HG03378 (cell line): ENCODE measurements at regions not wholly inside any gene's neighbourhood (a gene's known extent, or its start where the extent isn't known, plus 50 kb on each side); places are given as distances from the start of the nearest gene placed in this dataset.

Source experiments
- ATAC-seq: cut with Tn5 transposase; IDR thresholded peaks from one replicate; pipeline ENCODE4 v1.9.1; 2021; ENCODE audit warnings: mild to moderate bottlenecking, moderate library complexity; ENCODE audit not compliant: unreplicated experiment

DNA sequence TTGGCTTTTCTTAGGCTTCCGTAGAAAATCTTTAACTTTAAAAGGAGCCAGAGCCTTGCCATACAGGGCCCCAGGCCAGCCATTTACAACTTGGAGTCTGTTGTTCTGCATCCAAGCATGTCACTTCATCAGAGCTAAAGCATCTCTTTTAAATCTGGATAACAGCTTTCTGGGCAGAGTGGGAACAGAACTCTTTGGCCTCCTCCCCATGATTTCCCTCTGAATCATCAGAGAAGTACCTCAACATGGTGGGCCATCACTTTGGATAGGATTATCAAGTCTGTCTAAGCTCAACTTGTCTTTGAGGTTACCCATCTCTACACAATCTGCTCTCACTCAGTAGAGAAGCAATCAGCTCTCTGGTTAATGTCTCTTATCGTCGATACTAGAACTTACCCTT, 170.9 kb downstream of the SLC6A15 start:
- ATAC-seq: no peak

DNA sequence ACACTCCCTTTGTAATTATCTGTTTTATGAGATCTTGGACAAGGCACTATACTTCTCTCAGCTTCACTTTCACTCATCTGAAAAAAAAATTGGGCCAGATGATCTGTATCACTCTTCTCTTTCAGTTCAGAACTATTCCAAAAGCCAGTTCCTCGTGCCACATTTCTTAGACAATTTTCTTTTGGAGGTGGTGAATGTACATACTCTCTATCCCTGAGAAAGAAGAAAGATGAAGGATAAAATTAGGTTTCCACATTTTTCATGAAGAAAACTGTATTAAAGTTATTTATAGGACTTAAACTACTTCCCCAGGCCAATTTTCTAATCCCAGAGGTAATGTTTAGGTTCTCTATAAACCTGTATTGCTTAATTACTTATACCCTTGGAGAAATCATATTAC, 171.6 kb downstream of the SLC6A15 start:
- no peak for ATAC-seq

DNA sequence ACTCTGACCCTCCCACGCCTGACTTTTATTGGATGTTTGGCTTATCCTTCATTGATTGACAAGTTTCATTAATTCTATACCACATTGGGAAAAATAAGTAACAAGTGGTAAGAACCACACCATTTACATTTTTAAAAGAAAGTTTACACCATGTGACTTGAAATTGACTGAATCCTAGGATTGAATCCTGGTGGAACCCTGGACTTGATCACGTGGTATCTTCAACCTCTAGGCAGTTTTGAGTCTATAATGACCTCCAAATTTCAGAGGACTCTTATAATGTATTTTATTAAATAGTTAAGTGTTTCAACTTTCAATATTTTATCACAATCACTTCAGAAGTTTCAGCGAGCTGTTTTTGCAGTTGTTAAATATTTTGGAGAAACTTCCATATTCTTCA, 172.0 kb downstream of the SLC6A15 start:
- no peak for ATAC-seq

DNA sequence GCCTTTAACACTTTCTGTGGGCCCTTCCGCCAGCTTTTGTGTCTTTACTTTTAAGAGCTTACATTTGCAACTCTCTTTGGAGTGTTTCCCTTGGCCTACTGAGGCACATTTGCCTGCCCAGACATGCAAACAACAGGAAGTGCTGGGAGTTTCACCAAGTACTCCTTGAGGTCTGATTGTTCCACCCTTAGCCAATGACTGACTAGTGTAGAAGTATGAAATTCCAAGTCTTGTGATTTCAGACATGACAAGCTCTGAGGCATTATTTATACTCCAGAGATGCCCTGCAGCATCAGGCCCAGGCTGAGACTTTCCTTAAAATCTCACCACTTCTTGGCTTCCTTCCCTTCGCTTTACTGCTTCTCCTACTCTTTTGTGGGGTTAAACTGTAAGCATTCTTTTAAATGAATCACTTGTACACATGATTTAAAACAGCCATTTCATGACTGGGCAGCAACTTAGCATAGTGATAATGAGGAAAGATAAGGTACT, 174.1 kb downstream of the SLC6A15 start:
- ATAC-seq: no peak

DNA sequence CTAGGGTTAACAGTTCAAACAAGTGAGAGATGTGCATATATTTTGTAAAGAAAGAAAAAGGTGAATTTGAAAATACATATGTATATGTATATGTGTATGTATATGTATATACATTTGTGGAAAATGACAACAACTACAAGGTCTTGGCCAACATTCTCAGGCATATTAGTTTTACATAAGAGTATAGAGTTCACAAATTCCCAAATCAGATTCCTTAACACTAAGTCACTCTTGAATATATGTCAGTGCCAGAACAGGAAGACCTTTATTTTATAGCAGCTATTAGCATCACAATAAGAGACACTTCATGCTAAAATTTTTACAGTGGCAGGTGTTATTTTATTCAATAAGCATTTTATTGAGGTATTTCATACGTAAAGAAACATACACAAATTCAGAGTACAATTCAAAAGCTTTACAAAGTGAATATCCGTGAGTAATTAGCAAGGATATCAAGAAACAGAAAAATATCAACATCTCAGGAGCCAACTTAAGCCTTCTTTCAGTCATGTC, 179.7 kb downstream of the SLC6A15 start:
- ATAC-seq: no peak

DNA sequence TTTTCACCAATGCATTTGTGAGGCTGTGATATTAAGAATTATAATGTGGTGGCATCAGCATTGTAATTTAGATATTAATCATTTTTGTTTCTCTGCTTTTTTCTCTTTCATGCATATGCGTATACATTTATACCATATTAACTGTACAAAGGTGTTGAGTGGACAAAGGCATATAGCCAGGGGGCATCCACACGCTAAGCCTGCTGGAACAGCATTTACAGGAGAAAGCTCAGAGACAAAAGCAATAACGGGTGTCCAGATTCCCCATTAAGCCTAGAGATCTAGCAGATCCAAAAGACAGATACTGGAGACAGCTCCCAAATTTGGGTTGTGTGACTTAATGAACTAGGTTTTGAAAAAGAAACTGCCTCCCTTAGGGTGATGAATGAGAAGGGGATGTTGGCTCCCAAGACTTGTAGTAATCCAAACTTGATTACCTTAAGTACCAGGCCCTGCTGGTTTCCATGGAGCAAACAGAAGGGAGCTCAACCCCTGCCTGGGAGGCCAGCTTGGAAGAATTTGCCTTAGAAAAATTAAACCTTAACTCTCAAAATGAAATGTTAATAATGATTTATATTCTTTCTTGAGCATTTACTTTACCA, 181.9 kb downstream of the SLC6A15 start:
- no peak for ATAC-seq

DNA sequence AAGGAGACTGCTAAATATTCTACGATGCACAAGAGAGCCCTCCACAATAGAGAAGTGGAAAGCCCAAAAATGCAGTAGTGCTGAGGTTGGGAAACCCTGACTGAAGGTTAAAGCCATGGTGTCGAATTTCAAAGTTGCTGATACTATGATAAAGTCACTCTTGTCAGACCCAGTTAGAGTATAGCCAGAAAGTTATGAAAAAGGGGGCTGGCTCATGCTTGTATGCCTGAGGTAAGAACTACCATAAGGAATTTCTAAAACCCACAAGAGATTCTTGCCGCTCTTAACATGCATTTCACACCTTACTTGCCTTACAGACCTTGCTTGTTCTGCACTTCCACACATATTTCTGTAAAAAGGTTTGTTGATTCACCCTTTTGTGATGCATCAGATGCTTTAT, 184.6 kb downstream of the SLC6A15 start:
- no peak for ATAC-seq

DNA sequence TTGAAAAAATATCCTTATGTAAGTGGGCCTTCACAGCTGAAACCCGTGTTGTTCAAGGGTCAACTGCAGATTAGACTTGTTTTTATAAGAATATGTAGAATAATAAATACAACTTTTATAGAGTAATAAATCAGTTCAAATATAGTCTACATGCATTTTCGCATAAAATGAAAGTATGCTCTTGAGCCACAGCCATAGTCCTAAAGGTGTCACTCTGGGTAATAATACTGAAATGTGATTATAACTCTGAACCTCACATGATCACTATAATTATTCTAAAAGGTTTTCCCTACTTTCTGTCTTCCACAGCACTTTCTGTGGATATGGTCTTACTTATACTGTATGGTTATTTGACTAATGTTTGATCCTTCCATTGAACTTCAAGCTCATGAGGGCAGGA, 185.8 kb downstream of the SLC6A15 start:
- no peak for ATAC-seq

DNA sequence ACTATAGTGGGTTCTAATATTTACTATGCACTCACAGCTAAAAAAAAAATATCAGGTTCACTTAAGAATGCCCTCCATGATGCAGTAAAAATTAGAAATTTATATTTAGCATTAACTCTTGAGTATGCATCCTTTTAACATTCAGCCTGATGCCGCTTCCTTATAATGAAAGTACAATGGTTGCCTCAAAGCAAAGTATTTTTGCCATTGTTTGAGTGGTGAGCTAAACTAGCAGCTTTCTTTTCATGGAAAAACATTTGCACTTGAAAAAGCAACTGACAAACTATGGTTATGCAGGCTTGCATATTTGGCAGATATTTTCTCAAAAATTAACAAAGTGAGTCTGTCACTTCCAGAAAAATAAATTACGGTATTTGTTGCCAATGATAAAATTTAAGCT, 188.6 kb downstream of the SLC6A15 start:
- ATAC-seq: no peak

DNA sequence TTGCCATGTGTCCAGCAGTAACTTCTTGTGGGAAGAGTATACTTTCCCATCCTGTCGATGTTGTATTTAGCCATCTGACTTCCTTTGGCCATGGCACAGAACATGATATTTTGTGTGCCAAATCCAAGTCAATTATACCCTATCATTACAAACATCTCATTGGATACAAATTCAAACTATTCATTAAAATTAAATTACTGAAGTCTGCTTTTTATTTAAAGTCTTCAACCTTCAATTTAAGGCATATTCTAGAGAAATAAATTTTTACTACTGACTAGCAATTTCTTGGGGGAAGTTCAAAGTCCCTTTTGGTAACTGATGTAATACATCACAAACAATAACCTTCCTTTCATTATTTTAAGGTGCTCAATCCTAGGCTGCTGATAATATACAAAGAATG, 192.6 kb downstream of the SLC6A15 start:
- no peak for ATAC-seq

DNA sequence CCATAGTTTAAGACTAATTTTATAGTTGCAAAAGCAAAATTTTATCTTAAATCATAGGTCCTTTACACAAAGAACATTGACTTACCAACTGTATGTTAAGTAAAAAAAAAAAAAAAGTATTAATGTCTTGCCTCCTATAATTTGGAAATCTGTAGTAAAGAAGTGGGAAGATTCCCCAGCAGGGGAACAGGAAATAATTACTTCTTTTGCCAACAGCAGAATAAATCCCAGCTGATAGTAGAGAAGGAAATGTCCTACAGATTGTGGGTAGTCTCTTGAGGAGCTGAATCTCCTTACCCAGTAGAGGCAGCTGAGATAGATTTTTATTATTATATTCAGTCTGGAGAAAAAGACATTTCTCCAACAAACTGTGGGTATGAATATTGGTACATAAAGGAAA, 193.7 kb downstream of the SLC6A15 start:
- no peak for ATAC-seq

DNA sequence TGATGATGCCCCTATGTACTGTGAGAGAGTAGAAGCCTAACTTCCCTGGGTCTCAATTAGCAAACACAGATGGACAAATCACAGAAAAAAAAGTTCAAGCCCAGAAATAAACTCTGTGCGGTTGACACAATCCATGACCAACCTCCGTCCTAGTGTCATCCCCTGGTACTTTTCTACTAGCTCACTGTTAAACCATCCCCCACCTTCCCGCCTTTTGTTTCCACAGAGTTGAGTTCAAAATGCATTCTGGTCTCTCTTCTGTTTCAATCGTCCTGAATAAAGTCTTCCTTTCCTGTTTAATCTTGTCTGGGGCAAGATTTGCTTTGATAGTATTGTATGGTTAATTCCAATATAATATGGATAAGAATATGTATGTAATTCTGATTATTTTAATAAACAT, 199.9 kb downstream of the SLC6A15 start:
- ATAC-seq: no peak

DNA sequence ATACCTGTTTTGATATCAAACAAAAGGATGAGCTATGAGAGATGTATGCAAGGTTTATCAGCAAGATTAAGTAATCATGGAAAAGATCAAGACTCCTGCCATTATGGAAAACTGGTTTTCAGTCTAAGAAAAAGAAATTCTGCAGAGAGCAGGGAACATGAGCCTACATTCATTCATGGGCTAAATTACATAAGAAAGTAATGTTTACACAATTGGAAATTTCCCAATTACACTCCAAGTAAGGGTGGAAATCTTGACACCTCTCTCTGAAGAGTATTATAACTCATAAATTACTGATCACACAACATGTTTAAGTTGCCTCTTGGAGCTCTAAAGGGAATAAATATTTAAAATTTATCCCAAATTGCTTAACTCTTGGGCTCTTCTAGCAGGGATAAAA, 206.2 kb downstream of the SLC6A15 start:
- ATAC-seq: no peak

DNA sequence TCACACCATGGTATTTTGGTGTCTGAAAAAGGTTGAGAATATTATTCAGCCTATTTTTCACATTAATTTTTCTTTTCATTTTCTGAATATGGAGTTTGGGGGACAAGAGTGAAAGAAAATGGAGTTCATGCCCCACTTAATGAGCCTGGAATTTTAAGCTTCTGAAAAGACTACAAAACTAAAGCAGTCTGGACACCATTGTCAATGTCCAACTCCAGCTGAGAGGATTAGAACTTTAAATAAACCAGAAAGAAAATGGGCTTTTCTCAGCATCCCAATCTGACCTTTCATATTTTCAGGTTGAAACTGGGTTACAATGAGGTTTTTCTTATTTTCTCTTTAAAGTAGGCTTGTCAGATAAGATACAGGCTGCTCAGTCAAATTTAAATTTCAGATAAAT, 207.7 kb downstream of the SLC6A15 start:
- no peak for ATAC-seq

DNA sequence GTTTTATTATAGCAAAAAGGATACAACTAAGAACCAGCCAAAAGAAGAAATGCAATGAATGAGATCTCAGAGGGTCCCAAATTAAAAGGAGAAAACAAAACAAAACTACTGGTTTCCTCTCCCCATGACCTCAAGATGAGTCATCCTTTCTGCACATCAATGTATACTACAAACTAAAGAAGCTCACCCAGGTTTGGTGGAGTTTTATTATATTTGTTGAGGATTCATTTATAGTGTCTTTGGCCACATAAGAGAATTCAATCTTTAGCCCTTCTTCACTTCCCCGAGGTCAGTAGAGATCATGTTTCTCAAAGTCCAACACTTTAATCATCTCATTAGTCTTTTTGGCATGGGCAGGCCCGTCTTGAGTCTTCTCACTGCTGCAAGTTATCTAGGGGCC, 210.6 kb downstream of the SLC6A15 start:
- no peak for ATAC-seq

DNA sequence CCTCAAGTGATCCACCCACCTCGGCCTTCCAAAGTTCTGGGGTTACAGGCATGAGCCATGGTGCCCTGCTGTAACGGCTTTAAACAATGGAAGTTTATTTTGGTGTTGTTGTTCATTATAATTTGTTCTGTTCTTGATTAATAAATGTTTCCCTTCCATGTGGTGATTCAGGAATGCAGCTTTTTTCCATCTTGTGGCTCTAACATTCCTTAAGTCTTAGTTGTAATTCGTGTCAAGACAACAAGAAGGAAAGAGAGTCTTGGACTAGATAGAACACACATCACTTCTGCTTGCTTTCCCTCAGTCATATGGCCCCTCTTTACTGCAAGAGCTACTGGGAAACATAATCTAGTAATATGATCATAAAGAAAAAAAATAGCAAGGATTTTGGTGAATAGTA, 211.6 kb downstream of the SLC6A15 start:
- no peak for ATAC-seq

DNA sequence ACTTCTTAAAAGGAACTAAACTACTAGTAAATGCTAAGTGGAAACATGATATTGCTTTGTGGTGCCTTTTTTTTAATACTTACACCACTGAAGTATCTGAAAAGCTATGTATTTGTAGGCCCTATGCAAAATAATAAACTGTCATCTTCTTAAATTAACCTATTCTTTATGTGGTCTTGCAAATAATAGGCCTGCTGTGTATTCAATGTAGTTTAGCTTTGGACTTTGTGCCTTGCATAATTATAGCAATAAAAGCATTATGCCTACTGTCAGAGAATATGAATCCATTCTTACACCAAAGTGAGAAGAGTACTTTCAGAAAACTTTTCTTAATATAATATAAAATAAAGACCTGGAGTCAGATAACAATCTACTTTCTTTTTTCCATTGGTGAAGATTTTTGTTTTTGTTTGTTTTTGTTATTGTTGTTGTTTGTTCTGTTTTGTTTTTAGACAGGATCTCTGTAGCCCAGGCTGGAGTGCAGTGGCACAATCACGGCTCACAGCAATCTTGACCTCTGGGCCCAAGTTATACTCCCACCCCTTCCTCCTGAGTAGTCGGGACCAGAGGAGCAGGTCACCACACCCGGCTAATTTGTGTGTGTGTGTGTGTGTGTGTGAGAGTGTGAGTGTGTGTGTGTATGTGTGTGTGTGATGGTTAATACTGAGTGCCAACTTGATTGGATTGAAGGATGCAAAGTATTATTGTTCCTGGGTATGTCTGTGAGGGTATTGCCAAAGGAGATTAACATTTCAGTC, 213.8 kb downstream of the SLC6A15 start:
- ATAC-seq: no peak

DNA sequence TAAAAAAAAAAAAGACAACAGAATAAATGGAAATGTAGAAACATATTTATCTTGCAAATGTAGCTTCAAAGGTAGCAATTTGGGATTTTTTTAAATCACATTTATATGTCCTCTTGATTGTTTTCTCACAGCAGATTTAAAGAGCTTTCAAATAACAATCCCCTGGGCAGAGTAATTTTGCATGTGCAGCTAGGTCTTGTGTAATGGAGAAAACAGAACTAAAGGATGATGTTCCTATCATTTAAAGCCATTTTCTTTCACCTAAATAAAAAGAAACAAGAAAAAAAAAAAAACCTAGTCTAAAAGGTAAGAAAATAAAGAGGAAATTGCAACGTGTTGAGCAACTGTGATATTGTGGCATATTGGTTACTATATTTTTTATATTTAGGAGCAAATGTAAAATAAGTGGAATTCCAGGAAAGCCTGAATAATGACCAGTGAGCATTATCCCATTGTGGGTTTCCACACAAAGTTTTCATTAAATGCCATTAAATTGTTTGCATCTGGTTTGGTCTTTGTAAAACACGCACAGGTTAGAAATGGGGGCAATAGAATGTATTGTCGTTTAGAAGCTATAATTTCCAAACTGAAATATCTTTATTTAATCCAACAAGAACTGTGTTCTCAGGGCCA, 215.6 kb downstream of the SLC6A15 start:
- ATAC-seq: no peak

DNA sequence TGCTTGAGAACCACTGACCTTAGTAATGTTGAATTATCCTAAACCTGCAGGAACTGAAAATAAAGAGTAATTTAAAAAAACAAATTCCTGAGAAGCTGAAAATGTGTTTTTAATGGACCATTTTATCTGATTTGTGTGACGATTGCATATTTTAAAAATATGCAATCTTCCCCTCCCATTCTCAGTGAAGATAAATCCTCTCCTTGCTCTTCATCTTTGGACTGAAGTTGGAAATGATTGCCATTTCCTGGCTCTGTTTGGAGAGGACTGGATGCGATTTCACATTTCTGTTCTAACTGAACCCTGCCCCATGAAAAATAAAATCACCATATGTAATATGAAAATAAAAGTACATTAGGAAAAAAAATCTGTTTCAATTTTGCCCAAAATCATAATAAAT, 216.3 kb downstream of the SLC6A15 start:
- no peak for ATAC-seq

DNA sequence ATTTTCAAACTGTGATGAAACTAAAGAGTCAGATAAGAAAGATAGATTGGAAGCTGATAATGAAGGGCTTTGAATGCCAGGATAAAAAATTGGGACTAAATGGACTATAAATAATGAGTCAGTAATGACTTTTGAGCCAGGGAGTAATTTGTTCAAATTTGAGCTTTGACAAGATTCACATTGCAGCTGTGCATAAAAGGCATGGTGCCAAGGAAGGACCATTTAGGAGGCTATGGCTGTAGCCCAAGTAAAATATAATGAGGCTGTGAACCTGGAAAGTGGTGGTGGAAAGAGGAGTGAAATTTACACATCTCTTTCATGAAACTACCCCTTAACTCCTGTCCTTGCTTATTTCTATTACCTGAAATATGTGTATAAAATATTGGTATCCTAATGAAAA, 218.5 kb downstream of the SLC6A15 start:
- ATAC-seq: no peak

DNA sequence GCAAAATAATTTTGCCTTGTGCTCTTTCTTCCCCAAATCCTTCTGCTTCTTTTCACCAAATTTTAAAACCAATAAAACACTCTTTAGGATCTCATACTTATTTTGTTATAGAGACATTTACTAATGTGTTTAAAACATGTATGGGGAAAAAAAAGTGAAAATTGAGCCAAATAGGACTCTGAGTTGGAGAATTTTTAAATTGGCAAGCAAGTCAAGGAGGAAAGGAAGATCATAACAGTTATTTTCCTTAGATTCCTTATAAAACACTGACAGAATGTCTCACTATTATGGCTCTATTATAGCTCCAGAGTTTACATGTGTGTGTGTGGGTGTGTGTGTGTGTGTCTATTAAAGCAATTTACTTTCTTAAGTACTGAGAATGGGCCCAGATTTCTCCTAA, 220.5 kb downstream of the SLC6A15 start:
- no peak for ATAC-seq

DNA sequence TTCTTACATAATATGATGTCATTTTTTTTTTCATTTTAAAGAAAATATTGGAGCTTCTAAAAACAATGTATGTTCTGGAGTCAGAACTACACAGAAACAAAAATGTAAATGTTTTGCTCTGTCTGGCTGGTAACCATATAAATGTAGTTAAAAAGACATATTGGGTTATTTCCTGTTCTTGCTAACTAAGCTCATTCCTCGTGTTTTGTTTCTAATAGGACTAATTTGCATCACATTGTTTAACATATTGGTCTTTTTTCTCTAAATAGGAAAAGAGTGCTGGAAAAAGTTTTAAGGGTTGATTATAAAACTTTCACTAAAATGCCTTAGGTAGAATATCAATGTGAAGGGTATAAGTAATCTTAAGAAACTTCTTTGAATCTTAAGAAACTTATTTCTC, 221.3 kb downstream of the SLC6A15 start:
- ATAC-seq: no peak
